ENCODE measurements at regions not wholly inside any gene's neighbourhood (a gene's known extent, or its start where the extent isn't known, plus 50 kb on each side); places are given as distances from the start of the nearest gene placed in this dataset.

DNA sequence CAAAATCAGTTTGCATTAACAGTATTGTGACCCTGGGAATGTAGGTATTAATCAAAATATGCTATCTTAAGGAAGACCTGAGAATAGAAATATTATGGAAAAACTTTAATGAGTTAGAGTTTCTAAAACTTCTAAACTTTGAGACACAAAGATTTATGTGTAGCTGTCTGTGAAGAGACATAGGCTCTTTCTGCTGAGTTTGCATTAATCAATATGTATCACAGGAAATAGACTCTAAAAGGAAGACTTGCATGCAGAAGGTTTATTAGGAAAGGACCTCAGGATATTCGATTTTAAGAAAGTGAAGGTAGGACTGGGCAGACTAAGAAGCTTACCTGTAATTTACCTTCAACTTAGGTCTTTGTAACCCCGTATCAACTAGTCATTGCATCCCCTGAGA, 494.8 kb upstream of the NRXN1 start:
- no peak for DNase-seq

GRCh38 chr2:51516667-51517066, 484.7 kb upstream of the NRXN1 start:
- no peak for DNase-seq

DNA sequence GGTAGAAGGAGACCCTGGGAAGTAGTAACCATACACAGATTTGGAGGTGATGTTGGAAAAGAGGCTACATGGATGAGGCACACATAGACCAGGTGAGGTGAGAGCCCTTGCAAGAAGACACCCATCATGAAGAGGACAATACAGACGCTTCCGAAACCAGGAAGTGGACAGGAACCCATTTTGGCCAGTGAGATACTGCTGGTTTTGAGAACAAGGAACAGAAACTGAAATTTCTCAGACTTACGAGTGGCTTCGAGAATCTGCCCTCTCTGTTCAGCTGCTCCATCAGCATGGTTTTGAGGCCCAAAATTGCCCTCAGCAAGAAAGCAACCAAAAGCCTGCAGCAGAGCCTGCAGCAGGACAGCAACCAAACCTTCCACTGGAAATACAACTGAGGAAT, 479.1 kb upstream of the NRXN1 start:
- DNase-seq: no peak

DNA sequence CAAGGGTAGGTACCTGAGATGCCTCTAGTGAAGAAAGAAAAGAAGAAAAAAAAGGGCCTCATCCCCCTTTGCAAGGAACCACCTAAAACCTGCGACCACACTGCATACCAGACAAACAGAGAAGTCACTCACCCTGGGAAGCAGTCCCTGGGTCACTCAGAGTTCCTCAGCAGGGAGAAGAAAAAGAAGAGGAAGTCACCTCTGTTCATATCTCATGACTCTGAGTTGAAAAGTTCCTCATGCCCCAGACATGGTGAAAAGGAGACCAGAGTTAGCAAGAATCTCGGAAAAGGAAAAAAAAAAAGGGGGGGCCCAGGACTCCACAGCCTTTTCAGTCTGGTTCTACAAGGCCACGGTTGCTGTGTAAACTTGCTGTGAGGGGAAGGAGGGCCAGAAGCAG, 478.4 kb upstream of the NRXN1 start:
- no peak for DNase-seq

GRCh38 chr2:51505533-51505932, 473.6 kb upstream of the NRXN1 start:
- DNase-seq: no peak

GRCh38 chr2:51490576-51491234, 458.8 kb upstream of the NRXN1 start:
- DNase-seq: no peak

- no peak for DNase-seq
These were observed 452.7 kb upstream of the NRXN1 start for GRCh38 chr2:51484605-51485004.

- no peak for DNase-seq
These were observed 451.8 kb upstream of the NRXN1 start for GRCh38 chr2:51483720-51484119.

DNA sequence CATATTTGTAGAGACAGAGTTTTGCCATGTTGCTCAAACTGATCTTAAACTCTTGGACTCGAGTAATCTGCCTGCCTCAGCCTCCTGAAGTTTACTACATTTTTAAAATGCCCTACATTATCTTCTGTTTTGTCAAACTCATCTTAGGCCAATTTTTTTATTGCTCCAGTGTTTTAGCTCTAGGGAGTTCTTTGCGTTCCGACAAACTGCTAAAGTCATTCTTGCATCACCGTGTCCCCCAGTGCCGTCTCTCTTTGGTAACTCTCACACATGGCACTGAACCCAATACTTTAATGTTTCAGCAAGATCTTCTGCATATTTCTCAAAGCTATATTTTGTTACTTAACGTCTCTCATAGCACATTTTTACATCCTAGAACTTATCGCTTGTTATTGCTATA, 440.9 kb upstream of the NRXN1 start:
- DNase-seq: no peak

- DNase-seq: no peak
These were observed 440.4 kb upstream of the NRXN1 start for GRCh38 chr2:51472300-51472699.

- DNase-seq: no peak
These were observed 437.2 kb upstream of the NRXN1 start for GRCh38 chr2:51469102-51469501.

GRCh38 chr2:51465326-51465725, 433.4 kb upstream of the NRXN1 start:
- no peak for DNase-seq

GRCh38 chr2:51454177-51454576, 422.2 kb upstream of the NRXN1 start:
- DNase-seq: no peak

DNA sequence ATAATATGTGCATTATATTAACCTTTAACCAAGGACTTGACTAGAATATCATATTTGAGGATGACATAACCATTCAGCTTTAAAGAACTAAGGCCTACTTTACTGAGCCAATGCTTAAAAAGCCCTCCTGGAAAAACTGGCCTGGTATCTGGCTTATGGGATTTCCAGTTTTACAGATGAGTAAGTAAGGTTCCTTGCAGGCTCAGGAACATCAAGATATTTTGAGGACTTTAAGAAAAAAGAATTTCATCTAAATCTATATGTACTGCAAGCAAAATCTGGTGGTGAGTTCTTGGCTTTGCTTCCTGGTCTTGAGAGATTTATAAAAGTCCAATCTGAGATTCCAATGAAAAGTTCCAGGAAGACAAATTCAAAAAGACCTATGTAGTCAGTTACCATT, 417.0 kb upstream of the NRXN1 start:
- no peak for DNase-seq

DNA sequence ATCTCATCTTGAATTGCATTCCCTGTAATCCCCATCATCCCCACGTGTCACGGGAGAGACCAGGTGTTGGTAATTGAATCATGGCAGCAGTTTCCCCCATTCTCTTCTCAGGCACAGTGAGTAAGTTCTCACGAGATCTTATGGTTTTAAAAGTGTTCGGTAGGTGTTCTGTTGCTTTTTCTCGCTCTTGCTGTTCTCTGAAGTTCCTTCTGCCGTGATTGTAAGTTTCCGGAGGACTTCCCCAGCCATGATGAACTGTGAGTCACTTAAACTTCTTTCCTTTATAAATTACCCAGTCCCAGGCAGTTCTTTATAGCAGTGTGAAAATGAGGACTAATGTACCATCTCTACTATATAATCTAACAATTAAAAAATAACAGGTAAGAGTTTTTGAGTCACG, 409.9 kb upstream of the NRXN1 start:
- DNase-seq: no peak

GRCh38 chr2:51424418-51424817, 392.5 kb upstream of the NRXN1 start:
- no peak for DNase-seq

GRCh38 chr2:51420511-51420910, 388.6 kb upstream of the NRXN1 start:
- no peak for DNase-seq

DNA sequence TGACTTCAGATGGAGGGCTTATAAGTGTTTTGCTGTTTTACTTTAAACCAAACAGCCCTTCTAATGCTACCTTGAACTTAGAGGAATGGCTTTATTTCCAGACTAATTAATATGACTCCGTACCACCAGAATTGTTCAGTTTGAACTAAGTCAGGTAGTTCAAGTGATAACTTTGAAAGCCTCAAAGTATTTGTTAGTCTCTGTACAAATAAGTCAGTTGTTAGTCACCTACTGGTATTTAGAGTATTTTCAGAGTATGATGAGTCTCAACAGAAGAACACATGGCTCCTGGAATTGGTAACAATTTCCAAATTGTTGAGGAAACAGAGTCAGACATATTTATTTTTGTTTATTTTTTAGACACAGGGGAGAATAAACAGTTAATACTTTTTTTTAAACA, 381.8 kb upstream of the NRXN1 start:
- no peak for DNase-seq

GRCh38 chr2:51410331-51410730, 378.4 kb upstream of the NRXN1 start:
- DNase-seq: no peak

GRCh38 chr2:51409920-51410319, 378.0 kb upstream of the NRXN1 start:
- DNase-seq: no peak

DNA sequence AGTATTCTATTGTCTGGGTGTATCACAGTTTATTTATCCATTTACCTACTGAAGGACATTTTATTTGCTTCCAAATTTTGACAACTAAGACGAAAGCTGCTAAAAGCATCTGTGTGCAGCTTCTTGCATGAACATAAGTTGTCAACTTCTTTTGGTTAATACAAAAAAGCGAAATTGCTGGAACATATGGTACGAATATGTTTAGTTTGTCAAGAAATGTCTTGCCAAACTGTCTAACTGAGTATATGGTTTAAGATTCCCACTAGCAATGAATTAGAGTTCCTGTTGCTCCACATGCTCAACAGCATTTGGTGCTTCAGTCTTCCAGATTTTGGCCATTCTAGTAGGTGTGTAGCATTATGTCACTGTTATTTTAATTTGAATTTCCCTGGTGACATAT, 372.3 kb upstream of the NRXN1 start:
- no peak for DNase-seq

- no peak for DNase-seq
These were observed 369.6 kb upstream of the NRXN1 start for GRCh38 chr2:51401546-51401945.

GRCh38 chr2:51387235-51387634, 355.3 kb upstream of the NRXN1 start:
- no peak for DNase-seq

GRCh38 chr2:51379997-51380396, 348.1 kb upstream of the NRXN1 start:
- no peak for DNase-seq

DNA sequence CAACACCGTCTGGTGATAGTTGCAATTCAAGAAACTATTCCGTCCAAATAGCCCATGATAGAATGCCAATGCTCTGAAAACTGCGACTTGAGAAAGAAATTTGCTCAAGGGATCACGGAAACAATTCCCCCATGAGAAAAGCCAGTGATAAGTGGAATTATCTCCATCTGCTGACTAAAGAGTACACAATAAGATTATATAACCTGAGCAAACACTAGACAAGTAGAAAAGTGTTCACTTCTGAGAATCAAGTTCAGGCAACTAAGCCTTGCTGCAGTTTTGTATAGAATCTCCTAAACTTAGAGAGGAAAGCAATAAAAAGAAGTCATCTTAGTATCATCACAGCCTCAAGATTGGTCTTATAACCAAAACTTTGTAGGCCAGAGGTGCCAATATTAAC, 336.3 kb upstream of the NRXN1 start:
- DNase-seq: no peak

DNA sequence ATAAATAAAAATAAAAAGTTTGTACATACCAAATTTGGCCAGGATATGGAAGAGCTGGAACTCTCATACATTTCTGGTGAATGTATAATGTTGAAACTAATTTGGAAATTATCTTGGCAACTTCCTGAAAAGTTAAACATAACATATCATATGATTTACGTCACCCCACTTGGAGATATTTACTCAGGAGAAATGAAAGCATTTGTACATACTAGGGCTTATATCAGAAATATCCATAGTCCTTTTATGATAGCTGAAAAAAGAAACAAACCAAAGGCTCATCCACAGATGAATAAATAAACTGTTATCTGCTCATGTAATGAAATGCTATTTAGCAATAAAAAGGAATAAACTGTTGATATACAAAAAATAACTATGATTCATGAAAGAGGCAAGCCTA, 318.2 kb upstream of the NRXN1 start:
- DNase-seq: no peak
